ENCODE measurements at regions not wholly inside any gene's neighbourhood (a gene's known extent, or its start where the extent isn't known, plus 50 kb on each side); places are given as distances from the start of the nearest gene placed in this dataset.
A peak's percentile ranks its signal among the peaks of the same experiment; 100 is the strongest.

DNA sequence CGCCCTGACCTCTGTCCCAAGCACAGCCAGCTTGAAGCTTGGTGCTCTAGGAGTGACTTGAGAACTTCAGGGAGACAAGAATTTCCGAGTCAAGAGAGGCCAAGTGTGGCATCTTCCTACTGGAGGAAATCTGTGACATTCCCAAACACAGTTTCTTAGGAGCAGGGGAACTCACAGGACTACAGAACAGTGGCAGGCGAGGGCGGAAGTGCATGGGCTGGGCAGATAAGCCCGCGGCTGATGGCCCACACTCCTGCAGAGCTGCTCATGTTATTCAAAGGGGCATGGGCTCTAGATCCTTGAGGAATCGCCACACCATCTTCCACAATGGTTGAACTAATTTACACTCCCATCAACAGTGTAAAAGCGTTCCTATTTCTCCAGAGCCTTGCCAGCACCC, 168.8 kb downstream of the KATNAL1 start:
- peaks cover 7% of the 10 kb centered on the region for H3K36me3 Mint-ChIP-seq (ENCODE audit: insufficient read depth, unreplicated experiment)
- intact Hi-C loops (cut with micrococcal nuclease) = loop anchor here (10.0 kb wide), 1 partner anchor 726 kb away; no protein-coding TSS in a partner anchor
- ChIA-PET POLR2A (interaction anchor here (1.1 kb wide), 1 partner anchor 291 kb away, joined by 4 read pairs; no protein-coding TSS in a partner anchor), CTCF (interaction anchor here (0.7 to 1.0 kb wide), 2 partner anchors 18 to 323 kb away, joined by 3 to 4 read pairs; no protein-coding TSS in a partner anchor)
- TF ChIP-seq, protein P1, sequence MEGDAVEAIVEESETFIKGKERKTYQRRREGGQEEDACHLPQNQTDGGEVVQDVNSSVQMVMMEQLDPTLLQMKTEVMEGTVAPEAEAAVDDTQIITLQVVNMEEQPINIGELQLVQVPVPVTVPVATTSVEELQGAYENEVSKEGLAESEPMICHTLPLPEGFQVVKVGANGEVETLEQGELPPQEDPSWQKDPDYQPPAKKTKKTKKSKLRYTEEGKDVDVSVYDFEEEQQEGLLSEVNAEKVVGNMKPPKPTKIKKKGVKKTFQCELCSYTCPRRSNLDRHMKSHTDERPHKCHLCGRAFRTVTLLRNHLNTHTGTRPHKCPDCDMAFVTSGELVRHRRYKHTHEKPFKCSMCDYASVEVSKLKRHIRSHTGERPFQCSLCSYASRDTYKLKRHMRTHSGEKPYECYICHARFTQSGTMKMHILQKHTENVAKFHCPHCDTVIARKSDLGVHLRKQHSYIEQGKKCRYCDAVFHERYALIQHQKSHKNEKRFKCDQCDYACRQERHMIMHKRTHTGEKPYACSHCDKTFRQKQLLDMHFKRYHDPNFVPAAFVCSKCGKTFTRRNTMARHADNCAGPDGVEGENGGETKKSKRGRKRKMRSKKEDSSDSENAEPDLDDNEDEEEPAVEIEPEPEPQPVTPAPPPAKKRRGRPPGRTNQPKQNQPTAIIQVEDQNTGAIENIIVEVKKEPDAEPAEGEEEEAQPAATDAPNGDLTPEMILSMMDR (IDR thresholded peaks at IDR 0.05; ENCODE audit: unreplicated experiment) = no peak
- H3K4me3 Mint-ChIP-seq (ENCODE audit: unreplicated experiment) = no peak overlapping the region
- no peaks in the 10 kb centered on the region for H3K9me3 Mint-ChIP-seq (ENCODE audit: unreplicated experiment)
- H3K27me3 Mint-ChIP-seq (ENCODE audit: insufficient read depth, unreplicated experiment) = no peaks in the 10 kb centered on the region
- peak overlapping the region; percentile 25 for H3K27ac Mint-ChIP-seq (ENCODE audit: low read depth, unreplicated experiment)
- BruUV-seq (replicated peaks) = no TSS peak
- peaks cover 28% of the 10 kb centered on the region for H3K4me1 Mint-ChIP-seq (ENCODE audit: insufficient read depth, unreplicated experiment)
- DNase-seq (ENCODE audit: unreplicated experiment) = no peak

DNA sequence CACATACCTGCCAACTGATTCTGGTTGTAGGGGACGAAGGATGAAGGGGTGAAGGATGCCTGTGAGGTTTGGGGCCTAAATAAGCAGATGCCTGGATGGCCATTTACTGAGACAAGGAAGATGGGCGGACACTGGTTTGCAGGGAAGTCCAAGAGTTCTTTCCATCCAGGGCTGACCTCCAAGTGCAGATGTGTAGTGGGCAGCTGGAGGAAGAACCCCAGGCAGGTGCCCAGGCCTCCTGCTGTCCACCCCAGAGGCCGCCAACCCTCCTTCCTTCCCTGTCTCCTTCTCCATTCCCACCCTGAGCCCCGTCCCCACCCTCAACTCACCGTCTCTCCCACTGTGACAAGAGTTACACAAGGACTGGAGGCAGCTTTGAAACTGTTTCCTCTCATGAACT, 171.5 kb downstream of the KATNAL1 start:
- intact Hi-C loops (cut with micrococcal nuclease) = loop anchor here (10.0 kb wide), 1 partner anchor 729 kb away; no protein-coding TSS in a partner anchor
- CTCF ChIA-PET = interaction anchor here (0.6 kb wide), 1 partner anchor 327 kb away, joined by 4 read pairs; no protein-coding TSS in a partner anchor
- no peaks in the 10 kb centered on the region for H3K27me3 Mint-ChIP-seq (ENCODE audit: insufficient read depth, unreplicated experiment)
- BruUV-seq (replicated peaks) = no TSS peak
- no peak overlapping the region for H3K4me3 Mint-ChIP-seq (ENCODE audit: unreplicated experiment)
- H3K36me3 Mint-ChIP-seq (ENCODE audit: insufficient read depth, unreplicated experiment) = peaks cover 7% of the 10 kb centered on the region
- DNase-seq (ENCODE audit: unreplicated experiment) = no peak
- POLR2A ChIA-PET = no interaction called here
- H3K9me3 Mint-ChIP-seq (ENCODE audit: unreplicated experiment) = no peaks in the 10 kb centered on the region
- TF ChIP-seq, protein P1 (IDR thresholded peaks at IDR 0.05; ENCODE audit: unreplicated experiment) = no peak
- H3K4me1 Mint-ChIP-seq (ENCODE audit: insufficient read depth, unreplicated experiment) = peaks cover 23% of the 10 kb centered on the region
- no peak overlapping the region for H3K27ac Mint-ChIP-seq (ENCODE audit: low read depth, unreplicated experiment)

DNA sequence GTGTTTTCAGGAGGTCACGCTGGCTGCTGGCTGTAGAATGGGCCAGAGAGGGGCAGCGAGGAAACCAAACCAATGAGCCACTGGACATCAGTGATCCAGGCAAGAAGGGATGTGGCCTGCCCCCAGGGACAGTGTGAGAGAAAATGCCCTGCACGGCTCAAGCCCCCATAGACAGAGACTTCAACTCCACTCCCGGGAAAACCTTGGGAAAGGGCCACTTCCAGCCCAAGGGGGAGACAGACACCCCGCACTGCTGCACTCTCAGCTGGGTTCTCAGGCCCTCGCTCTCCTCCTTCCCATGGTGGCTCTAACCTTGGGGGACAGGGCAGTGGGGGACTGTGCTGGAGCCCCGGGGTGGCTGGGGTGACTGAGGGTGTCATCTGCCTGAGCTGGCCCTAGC, 172.0 kb downstream of the KATNAL1 start:
- no peak overlapping the region for H3K4me3 Mint-ChIP-seq (ENCODE audit: unreplicated experiment)
- no peak for DNase-seq (ENCODE audit: unreplicated experiment)
- H3K4me1 Mint-ChIP-seq (ENCODE audit: insufficient read depth, unreplicated experiment) = peaks cover 20% of the 10 kb centered on the region
- intact Hi-C loops (cut with micrococcal nuclease) = loop anchor here (10.0 kb wide), 1 partner anchor 729 kb away; no protein-coding TSS in a partner anchor
- TF ChIP-seq, protein P1 (IDR thresholded peaks at IDR 0.05; ENCODE audit: unreplicated experiment) = no peak
- no peaks in the 10 kb centered on the region for H3K27me3 Mint-ChIP-seq (ENCODE audit: insufficient read depth, unreplicated experiment)
- BruUV-seq (replicated peaks) = no TSS peak
- POLR2A ChIA-PET = interaction anchor here (0.6 to 1.9 kb wide), 2 partner anchors 102 to 482 kb away, joined by 3 to 5 read pairs; partner anchors contain the start of gene USPL1
- H3K27ac Mint-ChIP-seq (ENCODE audit: low read depth, unreplicated experiment) = peak overlapping the region; percentile 70
- no peaks in the 10 kb centered on the region for H3K9me3 Mint-ChIP-seq (ENCODE audit: unreplicated experiment)
- CTCF ChIA-PET = interaction anchor here (0.6 to 6.1 kb wide), 2 partner anchors 22 to 327 kb away, joined by 4 to 97 read pairs; no protein-coding TSS in a partner anchor
- peaks cover 7% of the 10 kb centered on the region for H3K36me3 Mint-ChIP-seq (ENCODE audit: insufficient read depth, unreplicated experiment)

GRCh38 chr13:30134578-30134977, 172.8 kb downstream of the KATNAL1 start:
- POLR2A ChIA-PET = interaction anchor here (1.1 to 1.9 kb wide), 2 partner anchors 20 to 482 kb away, joined by 3 to 5 read pairs; partner anchors contain the start of gene USPL1
- BruUV-seq (replicated peaks) = no TSS peak

More at GRCh38 chr13:30134578-30134977, 172.8 kb downstream of the KATNAL1 start:
- no peaks in the 10 kb centered on the region for H3K9me3 Mint-ChIP-seq (ENCODE audit: unreplicated experiment)
- intact Hi-C loops (cut with micrococcal nuclease) = loop anchor here (5.0 to 10.0 kb wide), 3 partner anchors 538 to 908 kb away; no protein-coding TSS in a partner anchor
- peaks cover 7% of the 10 kb centered on the region for H3K36me3 Mint-ChIP-seq (ENCODE audit: insufficient read depth, unreplicated experiment)
- no peaks in the 10 kb centered on the region for H3K27me3 Mint-ChIP-seq (ENCODE audit: insufficient read depth, unreplicated experiment)
- H3K4me1 Mint-ChIP-seq (ENCODE audit: insufficient read depth, unreplicated experiment) = peaks cover 19% of the 10 kb centered on the region
- H3K27ac Mint-ChIP-seq (ENCODE audit: low read depth, unreplicated experiment) = peak overlapping the region; percentile 70
- H3K4me3 Mint-ChIP-seq (ENCODE audit: unreplicated experiment) = no peak overlapping the region
- no peak for DNase-seq (ENCODE audit: unreplicated experiment)
- CTCF ChIA-PET = interaction anchor here (0.6 to 6.1 kb wide), 5 partner anchors 9 to 472 kb away, joined by 3 to 97 read pairs (median 8); no protein-coding TSS in a partner anchor
- TF ChIP-seq, protein P1 (IDR thresholded peaks at IDR 0.05; ENCODE audit: unreplicated experiment) = no peak

Data from MCF 10A (cell line).